GM12872 (cell line): ENCODE measurements at regions not wholly inside any gene's neighbourhood (a gene's known extent, or its start where the extent isn't known, plus 50 kb on each side); places are given as distances from the start of the nearest gene placed in this dataset.

Experiments
- CTCF ChIP-seq: IDR thresholded peaks from 3 replicates; pipeline ENCODE4 v1.5.1; 2011; ENCODE audit warnings: low read depth, mild to moderate bottlenecking, low read length, moderate library complexity; ENCODE audit not compliant: insufficient read depth

GRCh38 chr10:4231439-4231838 lies 446.4 kb upstream of the KLF6 start:
- TF ChIP-seq CTCF = no peak

- no peak for TF ChIP-seq CTCF
Observed at GRCh38 chr10:4230036-4230435, 445.0 kb upstream of the KLF6 start.

- TF ChIP-seq CTCF = no peak
Observed at GRCh38 chr10:4229106-4229505, 444.1 kb upstream of the KLF6 start.

GRCh38 chr10:4227586-4227985 lies 442.6 kb upstream of the KLF6 start:
- TF ChIP-seq CTCF = no peak

GRCh38 chr10:4226941-4227540 lies 442.0 kb upstream of the KLF6 start:
- no peak for TF ChIP-seq CTCF

- TF ChIP-seq CTCF = no peak
Observed at GRCh38 chr10:4224178-4224577, 439.2 kb upstream of the KLF6 start.

- TF ChIP-seq CTCF = no peak
Observed at GRCh38 chr10:4219901-4220300, 434.9 kb upstream of the KLF6 start.
